ENCODE measurements at regions not wholly inside any gene's neighbourhood (a gene's known extent, or its start where the extent isn't known, plus 50 kb on each side); places are given as distances from the start of the nearest gene placed in this dataset.
"Not testable (repeated sequence)": the region's sequence is repeated elsewhere in the genome, so short reads cannot be mapped to it uniquely, and the experiment has no call there.

DNA sequence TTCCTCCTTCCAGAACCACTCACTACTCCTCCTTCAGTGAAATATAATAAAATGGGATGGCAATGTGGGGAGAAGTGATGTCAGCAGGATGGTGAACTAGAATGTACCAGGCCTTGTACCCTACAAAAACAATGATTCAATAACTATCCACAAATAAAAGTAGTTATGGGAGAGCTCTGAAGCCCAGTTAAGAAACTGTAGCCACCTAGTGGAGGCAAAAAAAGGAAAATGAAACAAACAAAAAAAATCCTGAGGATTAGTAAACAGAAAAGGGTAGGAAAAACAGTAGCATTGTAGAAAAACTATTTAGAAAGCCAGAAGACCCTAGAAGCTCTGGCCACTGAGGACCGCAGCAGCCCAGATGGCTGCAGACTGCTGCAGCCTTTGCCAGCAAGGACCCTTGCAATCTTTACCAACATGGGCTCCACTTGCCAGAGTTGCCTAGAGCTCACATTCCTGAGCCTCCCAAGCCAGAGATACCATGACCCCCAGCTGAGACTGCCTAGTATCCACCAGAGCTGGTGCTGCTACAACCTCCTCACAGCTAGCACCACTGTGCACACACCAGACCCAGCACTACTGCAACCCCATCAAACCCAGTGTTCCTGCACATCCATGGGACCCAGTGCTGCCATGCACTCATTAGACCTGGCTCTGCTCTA, 259.7 kb upstream of the MSX2 start:
- Histone ChIP-seq H3K4me2 (ENCODE audit: extremely low read depth, insufficient read depth, low read length) (no peak overlapping the region), H3K9me3 (ENCODE audit: control insufficient read depth, insufficient read depth, low read depth, low read length) (no peaks in the 10 kb centered on the region), H3K27me3 (ENCODE audit: control insufficient read depth, insufficient read depth, low read length) (no peaks in the 10 kb centered on the region), H3K9ac (ENCODE audit: insufficient read depth, low read length) (no peak overlapping the region), H3K36me3 (ENCODE audit: control insufficient read depth, insufficient read depth, low read length) (no peaks in the 10 kb centered on the region), H3K4me1 (ENCODE audit: control insufficient read depth, extremely low read depth, insufficient read depth, low read length) (no peaks in the 10 kb centered on the region), H3K79me2 (ENCODE audit: control insufficient read depth, insufficient read depth, low read length) (no peaks in the 10 kb centered on the region), H4K20me1 (ENCODE audit: control insufficient read depth, extremely low read depth, insufficient read depth, low read length) (no peaks in the 10 kb centered on the region), H3K4me3 (replicated peaks in 1 of 4; ENCODE audit: control extremely low read depth in 1 of 4, insufficient read depth in 1 of 4, low read depth in 3 of 4, low read length in 4 of 4) (no peak overlapping the region), H2AFZ (ENCODE audit: low read length) (no peak overlapping the region), H3K27ac (ENCODE audit: insufficient read depth, low read length) (no peak overlapping the region)
- no peak for DNase-seq (ENCODE audit: low read depth in 2 of 2)
- TF ChIP-seq EZH2 (IDR thresholded peaks at IDR 0.05; ENCODE audit: low read length, missing control alignments) (no peak), CTCF (conservative IDR thresholded peaks at IDR 0.05 in 1 of 2, IDR thresholded peaks at IDR 0.05 in 1 of 2; ENCODE audit: low read depth in 1 of 2, low read length in 2 of 2) (peak in 1 of 2 donors; percentile 30)

DNA sequence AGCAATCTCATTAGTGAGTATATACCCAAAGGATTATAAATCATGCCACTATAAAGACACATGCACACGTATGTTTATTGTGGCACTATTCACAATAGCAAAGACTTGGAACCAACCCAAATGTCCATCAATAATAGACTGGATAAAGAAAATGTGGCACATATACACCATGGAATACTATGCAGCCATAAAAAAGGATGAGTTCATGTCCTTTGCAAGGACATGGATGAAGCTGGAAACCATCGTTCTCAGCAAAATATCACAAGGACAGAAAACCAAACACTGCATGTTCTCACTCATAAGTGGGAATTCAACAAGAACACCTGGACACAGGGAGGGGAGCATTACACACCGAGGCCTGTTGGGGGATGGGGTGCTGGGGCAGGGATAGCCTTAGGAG, 252.9 kb upstream of the MSX2 start:
- not testable (repeated sequence) for H3K36me3 ChIP-seq (ENCODE audit: control insufficient read depth, insufficient read depth, low read length); H3K4me1 ChIP-seq (ENCODE audit: control insufficient read depth, extremely low read depth, insufficient read depth, low read length); H3K4me3 ChIP-seq (replicated peaks in 1 of 4; ENCODE audit: control extremely low read depth in 1 of 4, insufficient read depth in 1 of 4, low read depth in 3 of 4, low read length in 4 of 4); H2AFZ ChIP-seq (ENCODE audit: low read length); H4K20me1 ChIP-seq (ENCODE audit: control insufficient read depth, extremely low read depth, insufficient read depth, low read length); H3K27me3 ChIP-seq (ENCODE audit: control insufficient read depth, insufficient read depth, low read length); H3K4me2 ChIP-seq (ENCODE audit: extremely low read depth, insufficient read depth, low read length); H3K27ac ChIP-seq (ENCODE audit: insufficient read depth, low read length); H3K9me3 ChIP-seq (ENCODE audit: control insufficient read depth, insufficient read depth, low read depth, low read length); H3K9ac ChIP-seq (ENCODE audit: insufficient read depth, low read length); H3K79me2 ChIP-seq (ENCODE audit: control insufficient read depth, insufficient read depth, low read length); DNase-seq (ENCODE audit: low read depth in 2 of 2)

GRCh38 chr5:174472956-174473355, 251.4 kb upstream of the MSX2 start:
- TF ChIP-seq EZH2 (IDR thresholded peaks at IDR 0.05; ENCODE audit: low read length, missing control alignments) (no peak), CTCF (conservative IDR thresholded peaks at IDR 0.05 in 1 of 2, IDR thresholded peaks at IDR 0.05 in 1 of 2; ENCODE audit: low read depth in 1 of 2, low read length in 2 of 2) (no peak)
- H4K20me1 ChIP-seq (ENCODE audit: control insufficient read depth, extremely low read depth, insufficient read depth, low read length), result no peaks in the 10 kb centered on the region
- no peak overlapping the region for H2AFZ ChIP-seq (ENCODE audit: low read length)
- no peaks in the 10 kb centered on the region for H3K9me3 ChIP-seq (ENCODE audit: control insufficient read depth, insufficient read depth, low read depth, low read length)
- no peak overlapping the region for H3K4me2 ChIP-seq (ENCODE audit: extremely low read depth, insufficient read depth, low read length)
- H3K79me2 ChIP-seq (ENCODE audit: control insufficient read depth, insufficient read depth, low read length), result no peaks in the 10 kb centered on the region
- no peaks in the 10 kb centered on the region for H3K36me3 ChIP-seq (ENCODE audit: control insufficient read depth, insufficient read depth, low read length)
- no peak overlapping the region for H3K4me3 ChIP-seq (replicated peaks in 1 of 4; ENCODE audit: control extremely low read depth in 1 of 4, insufficient read depth in 1 of 4, low read depth in 3 of 4, low read length in 4 of 4)
- DNase-seq (ENCODE audit: low read depth in 2 of 2), result no peak
- H3K4me1 ChIP-seq (ENCODE audit: control insufficient read depth, extremely low read depth, insufficient read depth, low read length), result no peaks in the 10 kb centered on the region
- H3K27ac ChIP-seq (ENCODE audit: insufficient read depth, low read length), result no peak overlapping the region
- no peak overlapping the region for H3K9ac ChIP-seq (ENCODE audit: insufficient read depth, low read length)
- H3K27me3 ChIP-seq (ENCODE audit: control insufficient read depth, insufficient read depth, low read length), result no peaks in the 10 kb centered on the region

DNA sequence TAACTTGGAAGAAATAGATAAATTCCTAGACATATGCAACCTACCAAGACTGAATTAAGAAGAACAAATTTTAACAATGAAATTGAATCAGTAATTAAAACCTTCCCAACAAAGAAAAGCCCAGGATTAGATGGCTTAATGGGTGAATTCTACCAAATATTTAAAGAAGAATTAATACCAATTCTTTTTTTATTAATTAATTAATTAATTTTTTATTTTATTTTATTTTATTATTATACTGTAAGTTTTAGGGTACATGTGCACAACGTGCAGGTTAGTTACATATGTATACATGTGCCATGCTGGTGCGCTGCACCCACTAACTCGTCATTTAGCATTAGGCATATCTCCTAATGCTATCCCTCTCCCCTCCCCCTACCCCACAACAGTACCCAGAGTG, 248.4 kb upstream of the MSX2 start:
- H3K27ac ChIP-seq (ENCODE audit: insufficient read depth, low read length); H3K4me1 ChIP-seq (ENCODE audit: control insufficient read depth, extremely low read depth, insufficient read depth, low read length); H3K36me3 ChIP-seq (ENCODE audit: control insufficient read depth, insufficient read depth, low read length); H3K4me3 ChIP-seq (replicated peaks in 1 of 4; ENCODE audit: control extremely low read depth in 1 of 4, insufficient read depth in 1 of 4, low read depth in 3 of 4, low read length in 4 of 4); H3K9ac ChIP-seq (ENCODE audit: insufficient read depth, low read length); H3K9me3 ChIP-seq (ENCODE audit: control insufficient read depth, insufficient read depth, low read depth, low read length); H2AFZ ChIP-seq (ENCODE audit: low read length); H3K79me2 ChIP-seq (ENCODE audit: control insufficient read depth, insufficient read depth, low read length); DNase-seq (ENCODE audit: low read depth in 2 of 2); H3K27me3 ChIP-seq (ENCODE audit: control insufficient read depth, insufficient read depth, low read length); H4K20me1 ChIP-seq (ENCODE audit: control insufficient read depth, extremely low read depth, insufficient read depth, low read length); H3K4me2 ChIP-seq (ENCODE audit: extremely low read depth, insufficient read depth, low read length): not testable (repeated sequence)
